ENCODE measurements at regions not wholly inside any gene's neighbourhood (a gene's known extent, or its start where the extent isn't known, plus 50 kb on each side); places are given as distances from the start of the nearest gene placed in this dataset.

- TF ChIP-seq CTCF (IDR thresholded peaks at IDR 0.05), result no peak
- H3K27me3 Mint-ChIP-seq (ENCODE audit: unreplicated experiment), result no peaks in the 10 kb centered on the region
- H3K9me3 Mint-ChIP-seq (ENCODE audit: unreplicated experiment), result no peaks in the 10 kb centered on the region
- no peak overlapping the region for H3K4me3 Mint-ChIP-seq (ENCODE audit: unreplicated experiment)
- H3K4me1 Mint-ChIP-seq (ENCODE audit: unreplicated experiment), result peaks cover 12% of the 10 kb centered on the region
- DNase-seq (ENCODE audit: extremely low spot score, unreplicated experiment), result peak; percentile 42
- no peak overlapping the region for H3K27ac Mint-ChIP-seq (ENCODE audit: unreplicated experiment)
- no peaks in the 10 kb centered on the region for H3K36me3 Mint-ChIP-seq (ENCODE audit: unreplicated experiment)
These were observed 363.6 kb upstream of the SFSWAP start for GRCh38 chr12:131347345-131347714.

- H3K27ac Mint-ChIP-seq (ENCODE audit: unreplicated experiment), result no peak overlapping the region
- no peak overlapping the region for H3K4me3 Mint-ChIP-seq (ENCODE audit: unreplicated experiment)
- no peak for TF ChIP-seq CTCF (IDR thresholded peaks at IDR 0.05)
These were observed 363.2 kb upstream of the SFSWAP start for GRCh38 chr12:131347732-131348131.

GRCh38 chr12:131348231-131348630 lies 362.7 kb upstream of the SFSWAP start:
- peaks cover 12% of the 10 kb centered on the region for H3K4me1 Mint-ChIP-seq (ENCODE audit: unreplicated experiment)

More at GRCh38 chr12:131347732-131348131, 363.2 kb upstream of the SFSWAP start:
- Mint-ChIP-seq H3K9me3 (ENCODE audit: unreplicated experiment) (no peaks in the 10 kb centered on the region), H3K36me3 (ENCODE audit: unreplicated experiment) (no peaks in the 10 kb centered on the region), H3K27me3 (ENCODE audit: unreplicated experiment) (no peaks in the 10 kb centered on the region), H3K4me1 (ENCODE audit: unreplicated experiment) (peaks cover 12% of the 10 kb centered on the region)
- DNase-seq (ENCODE audit: extremely low spot score, unreplicated experiment), result no peak

GRCh38 chr12:131348646-131349045 lies 362.2 kb upstream of the SFSWAP start:
- H3K27ac Mint-ChIP-seq (ENCODE audit: unreplicated experiment), result no peak overlapping the region
- H3K9me3 Mint-ChIP-seq (ENCODE audit: unreplicated experiment), result no peaks in the 10 kb centered on the region
- H3K4me1 Mint-ChIP-seq (ENCODE audit: unreplicated experiment), result peaks cover 12% of the 10 kb centered on the region
- no peaks in the 10 kb centered on the region for H3K27me3 Mint-ChIP-seq (ENCODE audit: unreplicated experiment)
- DNase-seq (ENCODE audit: extremely low spot score, unreplicated experiment), result no peak
- no peaks in the 10 kb centered on the region for H3K36me3 Mint-ChIP-seq (ENCODE audit: unreplicated experiment)
- H3K4me3 Mint-ChIP-seq (ENCODE audit: unreplicated experiment), result no peak overlapping the region
- peak; percentile 38 for TF ChIP-seq CTCF (IDR thresholded peaks at IDR 0.05)

More at GRCh38 chr12:131348231-131348630, 362.7 kb upstream of the SFSWAP start:
- no peaks in the 10 kb centered on the region for H3K9me3 Mint-ChIP-seq (ENCODE audit: unreplicated experiment)
- no peak overlapping the region for H3K4me3 Mint-ChIP-seq (ENCODE audit: unreplicated experiment)
- H3K27me3 Mint-ChIP-seq (ENCODE audit: unreplicated experiment), result no peaks in the 10 kb centered on the region
- TF ChIP-seq CTCF (IDR thresholded peaks at IDR 0.05), result no peak
- H3K27ac Mint-ChIP-seq (ENCODE audit: unreplicated experiment), result no peak overlapping the region
- DNase-seq (ENCODE audit: extremely low spot score, unreplicated experiment), result no peak
- H3K36me3 Mint-ChIP-seq (ENCODE audit: unreplicated experiment), result no peaks in the 10 kb centered on the region

- no peaks in the 10 kb centered on the region for H3K36me3 Mint-ChIP-seq (ENCODE audit: unreplicated experiment)
- DNase-seq (ENCODE audit: extremely low spot score, unreplicated experiment), result no peak
- H3K4me3 Mint-ChIP-seq (ENCODE audit: unreplicated experiment), result no peak overlapping the region
- H3K4me1 Mint-ChIP-seq (ENCODE audit: unreplicated experiment), result peaks cover 12% of the 10 kb centered on the region
- no peak for TF ChIP-seq CTCF (IDR thresholded peaks at IDR 0.05)
- no peak overlapping the region for H3K27ac Mint-ChIP-seq (ENCODE audit: unreplicated experiment)
- H3K9me3 Mint-ChIP-seq (ENCODE audit: unreplicated experiment), result no peaks in the 10 kb centered on the region
- no peaks in the 10 kb centered on the region for H3K27me3 Mint-ChIP-seq (ENCODE audit: unreplicated experiment)
These were observed 361.3 kb upstream of the SFSWAP start for GRCh38 chr12:131349397-131350127.
